GM10248 (cell line): ENCODE measurements at regions not wholly inside any gene's neighbourhood (a gene's known extent, or its start where the extent isn't known, plus 50 kb on each side); places are given as distances from the start of the nearest gene placed in this dataset.
A peak's percentile ranks its signal among the peaks of the same experiment; 100 is the strongest.
"Not testable (repeated sequence)": the region's sequence is repeated elsewhere in the genome, so short reads cannot be mapped to it uniquely, and the experiment has no call there.

Experiments
- CTCF ChIA-PET: fragments of 300-600 bp; sonication (Branson Sonifier 250); formaldehyde crosslinking; extraction: SDS; loops from one replicate; lab custom pipeline; 2021; ENCODE audit warnings: antibody characterized with exemption; lab: Yijun Ruan, JAX
- POLR2A ChIA-PET: fragments of 350-650 bp; sonication (Branson Sonifier 250); formaldehyde crosslinking; extraction: SDS; loops from one replicate; lab custom pipeline; 2020; ENCODE audit warnings: antibody characterized with exemption; lab: Yijun Ruan, JAX
- DNase-seq: peaks from one replicate; pipeline ENCODE4 v3.0.0; 2012; ENCODE audit errors: extremely low spot score
- TF ChIP-seq, protein P1 (sequence below): IDR thresholded peaks from 2 replicates; pipeline ENCODE4 v1.5.1; 2012; ENCODE audit warnings: mild to moderate bottlenecking, low read depth; ENCODE audit errors: extremely low read depth, missing control alignments, control extremely low read depth

DNA sequence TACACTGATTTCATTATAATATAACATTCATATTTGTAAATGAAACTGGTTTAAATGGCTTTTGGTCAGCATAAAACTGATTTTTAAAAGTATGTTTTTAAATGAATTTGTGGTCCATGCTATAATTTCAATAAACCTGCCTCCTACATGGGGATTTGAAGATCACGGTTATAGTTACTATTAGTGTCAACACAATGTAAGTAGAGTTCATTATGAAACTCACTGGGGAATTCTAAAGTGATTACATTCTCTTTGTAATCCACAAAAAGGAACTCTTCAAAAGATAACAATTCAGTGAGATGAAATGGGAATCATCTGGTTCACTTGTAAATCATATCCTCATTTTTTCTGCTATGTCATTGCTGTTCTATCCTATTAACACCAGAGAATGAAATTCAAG is 204.5 kb upstream of the G2E3 start:
- TF ChIP-seq, protein P1, sequence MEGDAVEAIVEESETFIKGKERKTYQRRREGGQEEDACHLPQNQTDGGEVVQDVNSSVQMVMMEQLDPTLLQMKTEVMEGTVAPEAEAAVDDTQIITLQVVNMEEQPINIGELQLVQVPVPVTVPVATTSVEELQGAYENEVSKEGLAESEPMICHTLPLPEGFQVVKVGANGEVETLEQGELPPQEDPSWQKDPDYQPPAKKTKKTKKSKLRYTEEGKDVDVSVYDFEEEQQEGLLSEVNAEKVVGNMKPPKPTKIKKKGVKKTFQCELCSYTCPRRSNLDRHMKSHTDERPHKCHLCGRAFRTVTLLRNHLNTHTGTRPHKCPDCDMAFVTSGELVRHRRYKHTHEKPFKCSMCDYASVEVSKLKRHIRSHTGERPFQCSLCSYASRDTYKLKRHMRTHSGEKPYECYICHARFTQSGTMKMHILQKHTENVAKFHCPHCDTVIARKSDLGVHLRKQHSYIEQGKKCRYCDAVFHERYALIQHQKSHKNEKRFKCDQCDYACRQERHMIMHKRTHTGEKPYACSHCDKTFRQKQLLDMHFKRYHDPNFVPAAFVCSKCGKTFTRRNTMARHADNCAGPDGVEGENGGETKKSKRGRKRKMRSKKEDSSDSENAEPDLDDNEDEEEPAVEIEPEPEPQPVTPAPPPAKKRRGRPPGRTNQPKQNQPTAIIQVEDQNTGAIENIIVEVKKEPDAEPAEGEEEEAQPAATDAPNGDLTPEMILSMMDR, result no peak
- ChIA-PET POLR2A (no interaction called here), CTCF (interaction anchor here (1.2 to 1.6 kb wide), 2 partner anchors 10 to 84 kb away, joined by 3 to 4 read pairs; no protein-coding TSS in a partner anchor)
- no peak for DNase-seq

DNA sequence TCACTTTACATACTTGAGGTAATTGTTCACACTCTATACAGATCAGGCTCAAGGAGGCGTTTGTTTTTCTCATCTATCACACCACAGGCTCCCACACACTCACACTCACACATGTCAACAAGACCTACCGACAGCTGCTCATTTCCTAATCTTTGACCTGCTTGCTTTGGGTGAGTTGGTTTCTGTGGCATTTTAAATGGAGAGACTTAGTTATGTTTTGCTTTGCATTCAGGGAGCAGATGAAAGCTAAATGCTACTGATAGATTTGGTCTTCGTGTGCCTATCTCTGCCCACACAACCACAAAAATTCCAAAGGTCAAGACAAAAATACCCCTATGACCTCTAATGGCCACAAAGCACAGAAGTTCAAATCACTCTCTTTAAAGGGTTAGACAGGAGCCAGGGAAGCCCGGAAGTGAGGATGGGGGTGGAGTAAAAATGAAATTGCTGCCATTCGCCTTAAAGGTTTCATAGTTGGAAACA is 203.5 kb upstream of the G2E3 start:
- CTCF ChIA-PET, result interaction anchor here (1.2 to 4.2 kb wide), 3 partner anchors 11 to 85 kb away, joined by 3 to 25 read pairs (median 4); no protein-coding TSS in a partner anchor
- TF ChIP-seq, protein P1, result no peak
- peak; percentile 20 for DNase-seq
- POLR2A ChIA-PET, result no interaction called here

DNA sequence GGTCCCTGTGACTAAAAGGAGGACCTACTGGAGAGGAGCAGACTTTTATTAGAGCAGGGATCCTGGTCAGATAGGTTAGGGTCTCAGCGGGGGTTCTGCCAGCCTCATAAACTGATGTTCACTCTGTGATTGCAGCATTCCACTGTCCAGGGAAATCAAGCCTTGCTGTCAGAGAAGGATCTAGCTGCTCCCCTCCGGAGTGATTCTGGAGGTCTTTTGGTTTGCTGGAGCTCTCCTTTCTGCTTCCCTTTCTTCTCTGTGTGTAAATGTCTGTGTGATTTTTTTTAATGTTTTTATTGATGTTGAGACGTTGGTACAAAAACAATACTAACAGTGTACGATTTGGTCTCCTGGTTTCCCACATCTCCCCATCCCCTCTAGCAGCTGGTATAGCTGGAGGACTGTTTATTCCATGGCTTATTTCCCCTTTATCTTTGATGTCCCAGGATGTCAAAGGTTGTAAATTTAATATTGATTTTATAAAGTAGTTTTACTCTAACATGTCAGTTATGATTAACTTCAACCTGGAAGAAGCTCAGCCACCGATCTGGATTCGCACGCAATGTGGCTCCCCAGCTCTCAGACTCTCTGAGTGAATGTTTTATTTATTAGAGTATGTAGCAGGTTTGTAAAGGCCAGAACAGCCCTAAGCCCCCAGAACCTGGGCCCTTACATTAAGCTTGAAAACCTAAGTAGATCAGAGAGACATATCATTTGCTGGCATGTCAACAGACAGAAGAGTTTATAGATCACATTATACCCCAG is 202.3 kb upstream of the G2E3 start:
- no peak for DNase-seq
- TF ChIP-seq, protein P1, result no peak
- POLR2A ChIA-PET, result no interaction called here
- CTCF ChIA-PET, result interaction anchor here (1.6 to 4.2 kb wide), 2 partner anchors 18 to 86 kb away, joined by 3 to 25 read pairs; no protein-coding TSS in a partner anchor

DNA sequence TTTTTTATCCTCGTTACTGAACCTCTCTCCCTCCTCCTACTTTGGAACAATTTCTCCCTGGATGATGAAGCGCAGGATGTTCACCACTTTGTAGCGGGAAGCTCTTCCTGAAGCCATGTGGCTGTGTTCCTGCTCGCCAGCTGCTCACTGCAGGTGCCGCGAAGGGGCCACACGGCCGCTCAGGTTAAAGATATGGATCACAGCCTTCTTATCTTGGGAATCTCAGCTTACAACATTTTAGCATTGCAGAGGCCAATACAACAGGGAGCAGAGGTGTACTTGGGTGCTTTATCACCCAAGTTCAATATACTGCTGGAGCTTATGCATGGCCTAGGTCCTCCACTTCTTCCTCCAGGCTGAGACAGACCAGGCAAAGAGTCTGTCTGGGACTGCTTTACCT is 201.2 kb upstream of the G2E3 start:
- CTCF ChIA-PET, result interaction anchor here (4.2 kb wide), 1 partner anchor 17 kb away, joined by 25 read pairs; no protein-coding TSS in a partner anchor
- no peak for DNase-seq
- POLR2A ChIA-PET, result no interaction called here
- TF ChIP-seq, protein P1, result no peak

DNA sequence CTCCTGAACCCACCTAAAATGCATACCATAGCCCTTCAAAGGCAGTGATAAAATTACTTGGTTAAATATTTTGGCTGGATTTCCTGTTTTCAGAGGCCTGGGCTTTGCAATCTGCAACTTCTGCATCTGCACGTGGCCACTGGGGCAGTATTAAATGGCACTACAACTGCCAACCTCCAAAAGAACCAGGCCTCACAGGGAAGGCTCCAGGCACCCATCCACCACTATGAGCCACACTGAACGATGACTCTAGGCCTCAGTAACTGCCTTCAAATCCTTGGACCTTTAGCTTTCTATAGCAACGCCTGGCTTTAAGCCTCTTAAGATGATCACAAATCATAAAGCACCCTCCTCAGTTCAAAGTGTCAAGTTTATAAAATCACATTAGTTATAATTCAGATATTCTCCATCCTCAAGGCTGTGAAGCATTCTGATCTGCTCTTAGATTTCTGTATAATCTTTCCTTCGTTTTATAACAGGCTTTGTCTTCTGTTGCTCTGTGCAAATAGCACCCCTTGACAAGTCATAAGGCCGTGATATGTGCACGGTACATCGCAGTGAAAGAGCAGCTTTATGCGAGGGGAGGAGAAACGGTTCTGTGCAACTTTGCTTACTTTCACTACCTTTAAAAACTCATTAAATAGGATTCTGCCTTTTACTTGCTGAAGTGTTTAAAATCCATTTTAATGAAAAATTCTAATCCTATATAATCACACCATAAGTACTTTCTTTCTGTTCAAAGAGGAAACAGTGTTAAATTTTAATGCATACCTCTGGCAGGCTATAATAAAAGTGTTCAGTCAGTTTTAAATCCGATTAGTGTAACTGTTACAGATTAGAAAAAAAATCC is 196.4 kb upstream of the G2E3 start:
- no peak for DNase-seq
- TF ChIP-seq, protein P1, result no peak
- CTCF ChIA-PET, result interaction anchor here (1.9 kb wide), 1 partner anchor 13 kb away, joined by 7 read pairs; no protein-coding TSS in a partner anchor
- POLR2A ChIA-PET, result no interaction called here

DNA sequence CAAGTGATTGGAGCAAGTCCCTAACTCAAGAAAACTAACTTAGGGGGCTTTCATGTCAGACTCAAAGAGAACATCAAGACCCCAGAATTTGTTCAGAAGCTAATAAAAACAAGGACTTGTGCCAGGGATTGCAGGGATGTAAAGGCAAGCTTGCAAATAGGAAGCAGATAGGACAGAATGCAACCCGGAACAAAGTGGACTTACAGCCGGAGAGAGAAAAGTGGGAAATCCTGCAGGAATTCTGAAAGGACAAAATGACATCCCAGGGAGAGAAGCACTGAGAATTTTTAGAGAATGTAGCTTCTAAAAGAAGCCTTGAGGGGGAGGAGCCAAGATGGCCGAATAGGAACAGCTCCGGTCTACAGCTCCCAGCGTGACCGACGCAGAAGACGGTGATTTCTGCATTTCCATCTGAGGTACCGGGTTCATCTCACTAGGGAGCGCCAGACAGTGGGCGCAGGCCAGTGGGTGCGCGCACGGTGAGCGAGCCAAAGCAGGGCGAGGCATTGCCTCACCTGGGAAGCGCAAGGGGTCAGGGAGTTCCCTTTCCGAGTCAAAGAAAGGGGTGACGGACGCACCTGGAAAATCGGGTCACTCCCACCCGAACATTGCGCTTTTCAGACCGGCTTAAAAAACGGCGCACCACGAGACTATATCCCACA is 195.6 kb upstream of the G2E3 start:
- POLR2A ChIA-PET, DNase-seq: not testable (repeated sequence)
- CTCF ChIA-PET, result interaction anchor here (1.9 kb wide), 1 partner anchor 12 kb away, joined by 7 read pairs; no protein-coding TSS in a partner anchor
